NOMO-1 (cell line): ENCODE measurements at regions not wholly inside any gene's neighbourhood (a gene's known extent, or its start where the extent isn't known, plus 50 kb on each side); places are given as distances from the start of the nearest gene placed in this dataset.
"Not testable (repeated sequence)": the region's sequence is repeated elsewhere in the genome, so short reads cannot be mapped to it uniquely, and the experiment has no call there.

Experiments used
- DNase-seq, 2 experiments: peaks; one replicate each; lab custom pipeline; 2025; ENCODE audit not compliant: unreplicated experiment in 2 of 2; lab: John Stamatoyannopoulos, UW

DNA sequence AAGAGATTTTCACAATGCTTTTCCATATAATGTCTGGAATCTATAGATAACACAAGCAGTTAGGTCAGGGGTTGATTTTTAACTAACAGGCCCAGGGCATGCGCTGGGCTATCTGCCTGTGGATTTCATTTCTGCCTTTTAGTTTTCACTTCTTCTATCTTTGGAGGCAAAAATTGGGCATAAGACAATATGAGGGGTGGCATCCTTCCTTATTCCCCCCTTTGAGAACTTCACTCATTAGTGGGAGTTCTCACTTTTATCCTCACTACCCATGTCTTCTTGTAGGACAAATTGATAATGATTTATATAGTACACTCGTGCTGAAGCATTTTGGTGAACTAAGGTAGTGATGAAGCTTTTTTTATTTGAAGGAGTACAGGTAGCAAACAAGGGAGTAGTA lies 2155.5 kb downstream of the TP53TG3F start:
- not testable (repeated sequence) for DNase-seq

DNA sequence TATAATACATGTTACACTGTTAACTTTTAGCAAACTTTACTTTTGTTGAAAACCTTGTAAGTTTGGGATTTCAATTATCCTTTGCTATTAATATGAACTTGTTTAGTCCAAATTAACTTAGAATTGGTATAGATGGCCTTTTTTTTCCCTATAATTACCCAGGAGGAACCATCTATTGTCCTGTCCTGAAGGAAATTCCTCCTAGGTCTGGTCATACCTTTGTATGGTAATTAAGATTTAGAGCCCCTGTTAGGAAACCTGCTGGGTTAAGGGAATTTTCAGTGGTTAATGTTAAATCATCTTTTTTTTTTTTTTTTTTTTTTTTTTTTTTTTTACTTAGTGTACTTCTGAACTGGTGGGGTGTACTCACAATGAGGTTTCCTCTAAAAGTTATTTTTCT lies 2159.8 kb downstream of the TP53TG3F start:
- not testable (repeated sequence) for DNase-seq

DNA sequence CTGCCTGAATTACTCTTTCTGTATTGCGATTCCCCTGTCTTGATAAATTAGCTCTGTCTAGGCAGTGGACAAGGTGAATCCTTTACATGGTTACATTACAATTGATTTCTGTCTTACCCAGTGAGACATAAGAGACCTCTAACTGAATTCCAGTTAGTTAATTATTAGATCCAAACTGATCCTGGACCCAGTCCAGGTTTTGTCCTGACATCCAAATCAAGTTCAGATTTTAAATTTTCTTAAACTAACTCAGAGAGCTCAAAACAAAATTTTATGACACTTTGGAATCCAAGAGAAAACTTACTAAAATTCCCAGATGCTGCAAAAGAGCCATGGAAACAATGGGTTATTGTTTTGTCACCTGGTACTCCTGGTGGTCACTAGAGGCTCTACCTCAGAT lies 2166.6 kb downstream of the TP53TG3F start:
- DNase-seq = no peak

DNA sequence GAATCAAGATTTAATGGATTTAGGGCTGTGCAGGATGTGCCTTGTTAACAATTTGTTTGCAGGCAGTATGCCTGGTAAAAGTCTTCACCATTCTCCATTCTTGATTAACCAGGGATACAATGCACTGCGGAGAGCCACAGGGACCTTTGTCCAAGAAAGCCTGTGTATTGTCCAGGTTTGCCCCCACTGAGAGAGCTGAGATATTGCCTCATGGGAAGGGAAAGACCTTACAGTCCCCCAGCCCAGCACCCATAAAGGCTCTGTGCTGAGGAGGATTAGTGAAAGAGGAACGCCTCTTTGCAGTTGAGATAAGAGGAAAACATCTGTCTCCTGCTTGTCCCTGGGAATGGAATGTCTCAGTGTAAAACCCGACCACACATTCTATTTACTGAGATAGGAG lies 2169.6 kb downstream of the TP53TG3F start:
- no peak for DNase-seq

DNA sequence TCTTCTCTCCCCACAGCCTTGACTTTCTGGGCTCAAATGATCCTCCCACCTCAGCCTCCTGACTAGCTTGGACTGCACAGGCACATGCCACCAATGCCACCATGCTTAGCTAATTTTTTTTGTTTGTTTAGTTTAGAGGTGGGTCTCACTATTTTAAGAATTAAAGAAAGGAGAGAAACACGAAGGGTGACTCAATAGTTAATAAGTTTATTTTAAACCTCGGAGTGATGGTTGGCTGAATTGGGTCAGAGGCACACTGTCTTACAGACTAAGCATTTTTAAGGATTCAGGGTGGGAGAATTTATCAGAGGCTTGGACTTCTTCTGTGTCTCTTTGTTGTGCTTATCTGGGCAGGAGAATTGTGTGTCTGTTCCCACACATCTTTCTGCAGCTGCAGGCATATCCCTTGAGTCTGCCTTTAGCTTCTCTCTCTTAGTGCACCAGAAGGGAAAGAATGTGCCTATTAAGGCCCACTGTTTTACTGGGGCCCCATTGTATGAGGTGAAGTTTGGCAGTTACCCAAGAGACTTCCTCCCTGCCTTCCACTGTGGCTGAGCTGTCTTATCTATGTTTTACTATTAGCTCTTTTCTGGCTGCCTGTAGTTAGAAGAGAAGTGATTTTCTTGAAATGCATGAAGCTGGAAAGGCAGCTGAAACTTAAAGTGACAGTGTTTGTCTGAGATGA lies 2172.0 kb downstream of the TP53TG3F start:
- DNase-seq = peak; percentile 12 to 33

DNA sequence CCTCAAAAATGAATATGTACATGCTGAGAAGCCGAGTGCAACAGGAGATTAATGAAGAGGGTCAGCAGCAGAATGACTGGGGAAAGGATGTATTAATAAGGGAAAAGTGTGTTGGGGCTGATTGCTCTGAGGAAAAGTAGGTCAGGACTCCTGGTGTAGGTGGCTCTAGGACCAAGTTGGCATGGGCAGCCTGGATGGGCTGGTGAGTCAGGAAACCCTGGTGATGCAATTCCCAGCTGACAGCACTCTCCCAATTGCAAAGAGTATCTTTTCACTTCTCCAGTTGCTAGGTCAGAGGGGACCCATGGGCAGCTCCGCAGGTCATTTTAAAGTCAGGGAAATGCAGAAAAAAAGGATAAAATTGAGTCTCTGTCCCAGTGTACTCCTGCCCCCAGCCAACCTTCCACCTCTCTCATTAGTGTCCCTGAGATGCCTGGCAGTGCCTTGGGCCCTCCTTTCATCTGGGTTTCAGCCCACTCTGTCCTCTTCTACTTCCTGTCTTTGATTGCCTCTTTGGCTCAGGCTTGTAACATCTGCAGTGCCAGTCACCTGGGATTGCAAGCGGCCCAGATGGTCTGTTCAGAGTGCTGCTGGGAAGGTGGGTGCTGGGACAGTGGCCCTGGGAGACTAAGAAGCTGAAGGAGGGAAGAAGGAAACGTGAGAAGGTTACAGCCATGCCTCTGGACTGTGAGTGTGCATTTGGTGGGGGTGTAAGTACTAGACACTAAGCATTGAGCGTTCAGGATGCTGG lies 2177.2 kb downstream of the TP53TG3F start:
- DNase-seq = no peak

DNA sequence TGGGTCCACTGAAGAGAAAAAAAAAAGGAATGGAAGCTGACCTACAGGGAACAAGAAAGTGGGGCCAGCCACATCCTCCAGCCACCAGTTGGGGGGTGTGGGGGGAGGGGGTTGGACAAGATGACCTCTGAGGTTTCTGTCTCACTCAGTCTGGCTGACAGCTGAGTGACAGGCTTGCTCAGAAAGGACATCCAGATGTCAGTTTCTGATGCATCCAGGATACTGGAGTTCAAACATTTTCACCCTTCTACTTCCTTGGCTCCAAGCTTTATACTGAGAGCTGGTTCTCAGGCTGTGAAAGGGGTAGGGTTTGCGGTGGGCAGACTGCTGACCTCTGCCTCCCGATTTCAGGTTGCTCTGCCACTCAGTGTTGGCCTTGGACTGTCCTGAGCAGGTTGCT lies 2178.3 kb downstream of the TP53TG3F start:
- no peak for DNase-seq

DNA sequence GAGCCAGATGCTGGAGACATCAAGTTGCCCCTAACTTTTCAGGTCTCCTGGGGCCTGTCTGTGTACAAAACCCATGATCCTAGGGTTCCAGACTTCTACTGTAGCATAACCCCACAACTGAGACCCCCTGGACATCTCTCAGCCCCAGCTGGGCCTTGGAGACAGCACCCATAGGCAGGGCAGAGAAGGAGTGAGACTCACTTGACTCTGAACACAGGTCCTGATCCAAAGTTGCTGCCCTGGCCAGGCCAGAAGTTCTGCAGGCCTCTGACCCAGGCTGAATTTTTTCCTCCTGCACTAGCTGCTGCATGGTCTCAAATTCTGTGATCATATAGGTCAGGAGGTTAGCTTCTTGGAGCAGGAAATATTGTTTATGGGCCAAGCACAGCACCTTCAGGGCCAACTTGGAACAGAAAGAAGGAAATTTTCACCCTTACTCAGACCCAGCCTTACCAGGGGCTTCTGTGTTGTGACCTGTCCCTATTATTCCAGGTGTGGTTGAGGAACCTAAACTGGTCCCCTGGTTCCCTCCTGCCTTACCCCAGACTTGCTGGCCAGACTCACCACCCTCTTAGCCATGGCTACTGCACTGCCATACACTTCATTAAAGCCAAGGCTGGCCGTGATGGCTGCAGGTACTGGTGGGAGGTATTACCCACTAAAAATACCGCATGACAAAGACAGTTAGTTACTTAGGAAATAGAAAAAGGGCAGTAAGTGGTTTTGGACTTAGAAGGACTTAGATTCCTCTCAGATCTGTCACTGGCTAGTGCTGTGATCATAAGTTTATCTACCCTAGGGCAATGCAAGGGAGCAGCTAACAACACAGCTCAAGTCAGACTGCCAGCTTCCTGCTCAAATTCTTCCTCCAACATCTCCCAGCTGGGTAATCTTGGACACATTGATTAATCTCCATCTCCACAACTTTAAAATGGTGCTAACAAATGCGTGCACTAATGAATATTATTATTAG lies 2180.1 kb downstream of the TP53TG3F start:
- no peak for DNase-seq

DNA sequence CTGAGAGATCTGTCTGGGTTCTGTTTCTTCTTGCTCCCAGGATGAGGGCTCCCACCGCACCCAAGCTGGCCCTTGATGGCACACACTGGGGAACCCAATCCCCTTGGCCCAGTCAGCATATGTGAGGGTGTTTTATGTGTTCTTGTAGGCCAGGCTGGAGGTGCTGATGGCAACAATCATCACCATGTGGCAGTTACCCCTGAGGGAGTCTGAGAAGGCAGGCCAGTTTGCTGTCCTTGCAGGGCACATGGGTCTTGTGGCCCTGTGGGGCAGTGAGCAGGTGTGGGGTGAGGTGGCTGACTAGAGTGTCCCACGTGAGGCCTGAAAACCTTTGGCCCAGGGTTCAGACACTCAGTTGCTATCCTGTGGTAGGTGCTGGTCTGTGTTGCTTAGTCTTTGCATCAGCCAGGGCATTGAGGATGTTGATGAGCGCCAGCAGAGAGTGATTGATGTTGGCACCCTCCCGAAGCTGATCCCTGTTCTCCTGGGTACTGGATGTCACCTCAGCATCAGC lies 2183.0 kb downstream of the TP53TG3F start:
- DNase-seq = no peak

DNA sequence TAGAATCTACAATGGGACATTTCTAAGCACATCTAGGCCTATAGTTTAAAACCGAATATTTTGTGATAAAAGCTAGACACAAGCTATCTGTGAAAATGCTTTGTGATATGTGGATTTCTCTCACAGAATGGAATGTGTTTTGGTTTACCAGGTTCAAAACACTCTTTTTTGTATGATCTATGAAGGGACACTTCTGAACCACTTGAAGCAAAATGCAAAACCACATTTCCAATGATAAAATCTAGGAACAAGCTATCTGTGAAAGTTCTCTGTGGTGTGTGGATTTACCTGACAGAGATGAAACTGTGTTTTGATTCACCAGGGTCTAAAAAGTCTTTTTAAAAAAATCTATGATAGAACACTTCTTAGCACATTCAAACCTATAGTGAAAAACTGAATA lies 2192.4 kb downstream of the TP53TG3F start:
- no peak for DNase-seq

DNA sequence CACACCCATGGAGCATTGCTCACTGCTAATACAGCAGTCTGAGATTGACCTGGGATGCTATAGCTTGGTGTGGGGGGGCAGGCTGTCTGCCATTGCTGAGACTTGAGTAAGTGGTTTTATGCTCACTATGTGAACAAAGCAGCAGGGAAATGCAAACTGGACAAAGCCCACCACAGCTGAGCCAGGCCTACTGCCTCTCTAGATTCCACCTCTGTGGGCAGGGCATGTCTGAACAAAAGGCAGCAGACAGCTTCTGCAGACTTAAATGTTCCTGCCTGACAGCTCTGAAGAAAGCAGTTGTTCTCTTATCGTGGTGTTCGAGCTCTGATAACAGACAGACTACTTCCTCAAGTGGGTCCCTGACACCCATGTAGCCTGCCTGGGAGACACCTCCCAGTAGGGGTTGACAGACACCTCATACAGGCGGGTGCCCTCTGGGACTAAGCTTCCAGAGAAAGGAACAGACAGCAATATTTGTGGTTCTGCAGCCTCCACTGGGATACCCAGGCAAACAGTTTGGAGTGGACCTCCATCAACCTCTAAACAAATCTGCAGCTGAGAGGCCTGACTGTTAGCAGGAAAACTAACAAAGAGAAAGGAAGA lies 2204.8 kb downstream of the TP53TG3F start:
- DNase-seq = no peak

DNA sequence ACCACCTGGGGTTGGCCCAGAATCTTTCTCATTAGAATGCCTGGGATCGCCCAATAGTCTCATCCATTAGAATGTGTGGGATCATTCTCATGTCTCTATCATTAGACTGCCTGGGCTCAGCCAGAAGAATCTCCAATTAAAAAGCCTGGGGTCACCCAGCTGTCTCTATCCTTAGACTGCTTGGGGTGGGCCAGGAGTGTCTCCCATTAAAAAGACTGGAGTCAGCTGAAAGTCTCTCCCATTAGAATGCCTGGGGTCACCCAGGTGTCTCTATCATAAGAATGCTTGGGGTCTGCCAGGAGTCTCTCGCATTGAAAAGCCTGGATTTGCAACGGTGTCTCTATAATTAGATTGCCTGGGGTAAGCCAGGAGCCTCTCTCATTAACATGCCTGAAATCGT lies 2225.7 kb downstream of the TP53TG3F start:
- DNase-seq = no peak

DNA sequence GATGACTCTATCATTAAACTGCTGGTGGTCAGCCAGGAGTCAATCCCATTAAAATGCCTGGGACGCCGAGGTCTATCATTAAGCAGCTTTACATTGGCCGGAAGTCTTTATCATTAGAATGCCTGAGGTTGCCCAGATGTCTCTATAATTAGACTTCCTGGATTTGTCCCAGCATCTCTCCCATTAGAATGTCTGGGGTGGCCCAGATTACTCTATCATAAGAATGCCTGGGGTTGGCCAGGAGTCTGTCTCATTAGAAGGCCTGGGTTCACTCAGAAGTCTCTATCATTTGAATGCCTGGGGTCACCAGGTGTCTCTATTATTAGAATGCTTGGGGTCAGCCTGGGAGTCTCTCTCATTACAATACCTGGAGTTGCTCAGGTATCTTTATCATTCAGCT lies 2227.2 kb downstream of the TP53TG3F start:
- no peak for DNase-seq

DNA sequence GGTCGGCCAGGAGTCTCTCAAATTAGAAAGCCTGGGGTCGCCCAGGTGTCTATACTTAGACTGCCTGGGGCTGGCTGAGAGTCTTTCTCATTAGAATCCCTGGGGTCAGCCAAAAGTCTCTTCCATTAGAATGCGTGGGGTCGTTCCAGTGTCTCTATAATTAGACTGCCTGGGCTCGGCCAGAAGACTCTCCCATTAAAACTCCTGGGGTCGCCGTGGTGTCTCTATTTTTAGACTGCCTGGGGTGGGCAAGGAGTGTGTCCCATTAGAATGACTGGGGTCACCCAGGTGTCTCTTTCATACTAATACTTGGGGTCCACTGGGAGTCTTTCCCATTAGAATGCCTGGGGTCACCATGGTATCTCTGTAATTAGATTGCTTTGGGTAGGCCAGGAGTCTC lies 2227.7 kb downstream of the TP53TG3F start:
- no peak for DNase-seq

DNA sequence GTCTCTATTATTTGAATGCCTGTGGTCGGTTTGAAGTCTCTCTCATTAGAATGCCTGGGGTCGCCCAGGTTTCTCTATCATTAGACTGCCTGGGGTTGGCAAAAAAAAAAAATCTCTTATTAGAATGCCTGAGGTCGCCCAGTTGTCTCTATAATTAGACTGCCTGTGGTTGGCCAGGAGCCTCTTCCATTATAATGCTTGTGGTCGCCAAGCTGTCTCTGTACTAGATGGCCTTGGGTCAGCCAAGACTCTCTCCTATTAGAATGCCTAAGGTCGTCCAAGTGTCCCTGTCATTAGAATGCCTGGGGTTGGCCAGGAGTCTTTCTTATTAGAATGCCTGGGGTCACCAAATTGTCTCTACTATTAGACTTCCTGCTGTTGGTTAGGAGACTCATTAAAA lies 2228.4 kb downstream of the TP53TG3F start:
- no peak for DNase-seq

DNA sequence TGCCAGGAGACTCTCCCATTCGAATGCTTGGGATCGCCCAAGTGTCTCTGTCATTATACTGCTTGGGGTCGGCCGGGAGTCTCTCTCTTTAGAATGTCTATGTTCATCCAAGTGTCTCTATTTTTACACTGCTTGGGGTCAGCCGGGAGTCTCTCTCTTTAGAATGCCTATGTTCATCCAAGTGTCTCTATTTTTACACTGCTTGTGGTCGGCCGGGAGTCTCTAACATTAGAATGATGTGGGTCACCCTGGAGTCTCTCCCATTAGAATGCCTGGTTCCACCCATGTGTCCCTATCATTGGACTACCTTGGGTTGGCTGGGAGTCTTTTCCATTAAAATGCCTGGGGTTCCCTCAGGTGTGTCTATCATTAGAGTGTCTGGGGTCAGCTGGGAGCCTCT lies 2230.4 kb downstream of the TP53TG3F start:
- no peak for DNase-seq

DNA sequence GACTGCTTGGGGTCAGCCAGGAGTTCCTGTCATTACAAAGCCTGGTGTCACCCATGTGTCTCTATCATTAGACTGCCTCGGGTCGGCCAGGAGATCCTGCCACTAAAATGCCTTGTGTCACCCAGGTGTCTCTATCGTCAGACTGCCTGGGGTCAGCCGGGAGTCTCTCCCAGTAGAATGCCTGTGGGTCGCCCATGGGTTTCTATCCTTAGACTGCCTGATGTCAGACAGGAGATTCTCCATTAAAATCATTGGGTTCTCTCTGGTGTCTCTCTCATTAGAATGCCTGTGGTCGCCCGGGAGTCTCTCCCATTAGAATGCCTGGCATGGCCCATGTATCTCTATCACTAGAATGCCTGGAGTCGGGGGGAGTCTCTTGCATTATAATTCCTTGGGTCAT lies 2231.0 kb downstream of the TP53TG3F start:
- DNase-seq = no peak

DNA sequence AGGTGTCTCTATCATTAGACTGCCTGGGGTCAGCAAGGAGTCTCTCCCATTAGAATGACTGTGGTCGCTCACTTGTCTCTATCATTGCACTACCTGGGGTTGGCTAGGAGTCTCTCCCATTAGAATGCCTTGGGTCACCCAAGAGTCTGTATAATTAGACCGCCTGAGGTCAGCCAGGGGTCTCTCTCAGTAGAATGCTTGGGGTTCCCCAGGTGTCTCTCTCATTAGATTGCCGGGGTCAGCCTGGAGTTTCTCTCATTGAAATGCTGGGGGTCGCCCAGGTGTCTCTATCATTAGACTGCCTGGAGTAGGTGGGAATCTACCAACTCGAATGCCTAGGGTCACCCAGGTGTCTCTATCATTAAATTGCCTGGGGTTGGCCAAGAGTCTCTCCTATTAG lies 2231.6 kb downstream of the TP53TG3F start:
- DNase-seq = no peak

DNA sequence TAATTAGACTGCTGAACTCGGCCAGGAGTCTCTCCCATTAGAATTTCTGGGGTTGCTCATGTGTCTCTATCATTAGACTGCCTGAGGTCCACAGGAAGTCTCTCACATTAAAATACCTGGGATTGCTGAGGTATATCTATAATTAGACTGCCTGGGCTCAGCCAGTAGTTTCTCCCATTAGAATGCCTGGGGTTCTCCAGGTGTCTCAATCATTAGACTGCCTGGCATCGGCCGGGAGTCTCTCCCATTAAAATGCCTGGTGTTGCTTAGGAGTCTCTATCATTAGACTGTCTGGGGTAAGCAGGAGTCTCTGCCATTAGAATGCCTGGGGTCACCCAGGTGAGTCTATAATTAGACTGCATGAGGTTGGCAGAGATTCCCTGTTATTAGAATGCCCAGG lies 2233.4 kb downstream of the TP53TG3F start:
- no peak for DNase-seq

DNA sequence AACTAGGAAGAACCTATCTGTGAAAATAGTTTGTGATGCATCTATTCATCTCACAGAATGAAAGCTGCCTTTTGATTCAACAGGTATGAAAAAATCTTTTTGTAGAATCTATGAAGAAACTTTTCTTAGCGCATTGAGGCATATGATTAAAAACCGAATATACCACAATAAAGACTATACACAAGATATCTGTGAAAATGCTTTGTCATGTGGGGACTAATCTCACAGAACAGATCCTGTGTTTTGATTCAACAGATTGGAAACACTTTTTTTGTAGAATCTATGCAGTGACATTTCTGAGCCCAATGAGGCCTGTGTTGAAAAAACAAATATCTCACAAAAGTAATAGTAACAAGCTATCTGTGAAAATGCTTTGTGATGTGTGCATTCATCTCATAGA lies 2247.5 kb downstream of the TP53TG3F start:
- no peak for DNase-seq

DNA sequence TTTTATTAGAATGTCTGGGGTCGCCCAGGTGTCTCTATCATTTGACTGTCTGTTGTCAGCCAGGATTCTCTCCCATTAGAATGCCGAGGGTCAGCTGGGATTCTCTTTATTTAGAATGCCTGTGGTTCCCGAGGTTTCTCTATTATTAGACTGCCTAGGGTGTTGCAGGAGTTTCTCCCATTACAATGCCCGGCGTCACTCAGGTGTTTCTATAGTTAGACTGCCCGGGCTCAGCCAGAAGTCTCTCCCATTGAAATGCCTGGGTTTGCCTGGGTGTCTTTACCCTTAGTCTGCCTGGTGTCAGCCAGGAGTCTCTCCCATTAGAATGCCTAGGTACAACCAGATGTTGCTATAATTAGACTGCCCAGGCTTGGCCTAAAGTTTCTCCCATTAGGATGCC lies 2252.0 kb downstream of the TP53TG3F start:
- DNase-seq = no peak
